Motor neuron (in vitro differentiated cells): ENCODE measurements at regions not wholly inside any gene's neighbourhood (a gene's known extent, or its start where the extent isn't known, plus 50 kb on each side); places are given as distances from the start of the nearest gene placed in this dataset.
A peak's percentile ranks its signal among the peaks of the same experiment; 100 is the strongest.

Experiments used
- ATAC-seq, 8 experiments: fragments of 200-7000 bp; cut with Tn5 transposase; replicated peaks in 6 of 8; 2 replicates each; pipeline ENCODE4 v1.8.0; 2021; ENCODE audit warnings: mild to moderate bottlenecking in 8 of 8, moderate library complexity in 8 of 8
- H3K27ac ChIP-seq, 2 donors: fragments of 250-450 bp; sonication (Bioruptor Pico); 2 replicates each; pipeline ENCODE4 v1.9.0; 2021; ENCODE audit warnings: antibody characterized with exemption in 2 of 2, mild to moderate bottlenecking in 2 of 2, moderate library complexity in 1 of 2
- H3K4me1 ChIP-seq, 2 donors: fragments of 250-450 bp; sonication (Bioruptor Pico); replicated peaks in 1 of 2; 2 replicates each; pipeline ENCODE4 v1.6.1; 2021; ENCODE audit warnings: antibody characterized with exemption in 2 of 2, mild to moderate bottlenecking in 2 of 2, moderate library complexity in 1 of 2
- H3K4me3 ChIP-seq, 5 donors: fragments of 250-450 bp; sonication (Bioruptor Pico); 2 replicates each; pipeline ENCODE4 v1.9.0; 2021; ENCODE audit warnings: antibody characterized with exemption in 5 of 5, mild to moderate bottlenecking in 5 of 5, moderate library complexity in 4 of 5
- WGBS, 10 experiments: fragments of 450-650 bp; shearing (Covaris generic); methylation state at CpG; one replicate each; pipeline ENCODE4 v1.0.0; 2022; 5-methylcytosine and 5-hydroxymethylcytosine counted together
- in situ Hi-C, 9 experiments: fragments of 400-800 bp; cut with MboI; loops; one replicate each; pipeline ENCODE4 v1.15.0; 2021; ENCODE audit warnings: low sequenced_read_pairs in 9 of 9, low pct_unique_long_range_greater_than_20kb in 2 of 9; ENCODE audit not compliant: unreplicated experiment in 9 of 9

GRCh38 chr20:59441860-59442810, 141.7 kb downstream of the EDN3 start:
- H3K4me3 ChIP-seq: no peak overlapping the region
- H3K4me1 ChIP-seq: peaks cover 19 to 27% of the 10 kb centered on the region in 2 donors
- WGBS, 10 experiments: 24 to 77% (median 69%) methylated on average over 3 to 8 of the region's 12 CpGs; no CpG with 5 or more reads in 3 of the 10 experiments
- ATAC-seq: no peak
- in situ Hi-C loops: no loop called here
- H3K27ac ChIP-seq: no peak overlapping the region

- H3K4me1 ChIP-seq: peaks cover 21 to 22% of the 10 kb centered on the region in 2 donors
- ATAC-seq: no peak
- no peak overlapping the region for H3K4me3 ChIP-seq
- H3K27ac ChIP-seq: no peak overlapping the region
- 0 to 100% (median 13%) methylated on average over 1 of the region's 1 CpG; no CpG with 5 or more reads in 3 of the 10 experiments for whole genome bisulfite sequencing, 10 experiments
- in situ Hi-C loops: no loop called here
Observed at GRCh38 chr20:59443550-59443949, 143.1 kb downstream of the EDN3 start.

GRCh38 chr20:59446376-59446775, 146.0 kb downstream of the EDN3 start:
- Histone ChIP-seq H3K4me3 (no peak overlapping the region), H3K27ac (no peak overlapping the region), H3K4me1 (peaks cover 21 to 22% of the 10 kb centered on the region in 2 donors)
- in situ Hi-C loops: no loop called here
- WGBS, 10 experiments: 9 to 100% (median 63%) methylated on average over 1 to 4 of the region's 4 CpGs; no CpG with 5 or more reads in 1 of the 10 experiments
- ATAC-seq: peak in 5 of 8 experiments; percentile 58 to 88 (median 78)

GRCh38 chr20:59448196-59448595, 147.8 kb downstream of the EDN3 start:
- H3K4me3 ChIP-seq: no peak overlapping the region
- WGBS, 10 experiments: 0 to 100% (median 84%) methylated on average over 1 to 4 of the region's 4 CpGs; no CpG with 5 or more reads in 1 of the 10 experiments
- in situ Hi-C loops: no loop called here
- no peak for ATAC-seq
- H3K4me1 ChIP-seq: peaks cover 12 to 14% of the 10 kb centered on the region in 2 donors
- no peak overlapping the region for H3K27ac ChIP-seq

DNA sequence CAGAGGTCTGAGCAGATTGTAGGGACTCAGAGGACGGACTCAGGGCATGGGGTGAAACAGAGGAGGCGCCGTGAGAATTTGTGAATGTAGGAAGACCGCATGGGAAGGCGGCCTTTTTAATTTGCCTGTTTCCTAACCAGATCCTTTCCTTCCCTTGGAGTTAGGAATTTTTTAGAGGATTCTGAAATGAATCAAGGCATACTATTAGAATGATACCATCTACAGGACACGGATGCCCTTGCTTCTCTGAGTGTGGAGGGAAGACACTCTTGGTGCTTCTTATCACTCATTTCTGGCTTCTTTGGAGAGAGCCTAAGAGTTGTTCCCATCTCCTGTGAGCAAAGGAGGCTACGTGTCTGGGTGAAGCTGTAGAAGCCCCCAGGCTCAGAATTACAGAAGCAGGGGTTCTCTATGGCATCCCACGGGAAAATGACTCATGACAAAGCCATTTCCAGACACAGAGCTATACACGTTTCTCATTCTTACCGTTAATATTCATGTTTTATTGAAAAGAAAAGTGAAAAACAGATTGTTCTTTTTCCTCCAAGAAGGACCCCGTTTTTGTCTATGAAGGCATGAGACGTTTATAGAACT, 148.5 kb downstream of the EDN3 start:
- in situ Hi-C loops: no loop called here
- Histone ChIP-seq H3K4me1 (peaks cover 12 to 18% of the 10 kb centered on the region in 2 donors), H3K4me3 (no peak overlapping the region), H3K27ac (no peak overlapping the region)
- 0 to 100% (median 69%) methylated on average over 1 to 11 of the region's 12 CpGs for WGBS, 10 experiments
- no peak for ATAC-seq

DNA sequence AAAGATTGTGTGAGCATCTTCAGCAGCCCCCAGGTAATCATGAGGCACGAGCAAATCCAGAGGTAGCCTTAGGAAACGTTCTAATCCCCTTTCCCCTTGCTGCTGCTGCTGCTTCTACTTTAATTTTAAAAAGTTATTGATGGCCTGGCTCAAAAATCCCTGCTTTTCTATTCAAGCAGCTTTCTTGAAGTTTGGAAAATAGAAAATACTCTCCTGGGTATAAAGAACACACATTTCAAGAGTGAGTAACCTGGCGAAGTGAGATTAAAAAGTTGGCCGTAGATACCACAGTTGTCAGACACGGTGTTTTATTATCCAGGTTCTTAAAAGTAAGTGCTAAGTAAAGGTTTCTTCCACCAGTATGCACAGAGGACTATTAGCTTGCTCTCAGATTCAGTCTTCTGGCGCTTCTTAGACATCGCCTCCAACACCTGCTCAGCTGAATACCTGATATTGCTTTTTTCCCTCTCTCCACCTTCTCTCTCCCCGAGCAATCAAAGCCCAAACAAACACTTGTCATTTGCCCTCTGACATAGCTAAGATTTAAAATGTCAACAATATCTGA, 150.7 kb downstream of the EDN3 start:
- H3K27ac ChIP-seq: no peak overlapping the region
- peaks cover 10 to 16% of the 10 kb centered on the region in 2 donors for H3K4me1 ChIP-seq
- WGBS, 10 experiments: 25 to 95% (median 82%) methylated on average over 2 to 8 of the region's 8 CpGs; no CpG with 5 or more reads in 2 of the 10 experiments
- in situ Hi-C loops: loop anchor here in 8 of 9 experiments (25.0 kb wide), 2 partner anchors 589 to 1214 kb away; partner anchors contain the start of genes GNAS (in 7 of the 8), GNAS-AS1 (in 7 of the 8) and ANKRD60 (in 1 of the 8)
- ATAC-seq: no peak
- H3K4me3 ChIP-seq: no peak overlapping the region

DNA sequence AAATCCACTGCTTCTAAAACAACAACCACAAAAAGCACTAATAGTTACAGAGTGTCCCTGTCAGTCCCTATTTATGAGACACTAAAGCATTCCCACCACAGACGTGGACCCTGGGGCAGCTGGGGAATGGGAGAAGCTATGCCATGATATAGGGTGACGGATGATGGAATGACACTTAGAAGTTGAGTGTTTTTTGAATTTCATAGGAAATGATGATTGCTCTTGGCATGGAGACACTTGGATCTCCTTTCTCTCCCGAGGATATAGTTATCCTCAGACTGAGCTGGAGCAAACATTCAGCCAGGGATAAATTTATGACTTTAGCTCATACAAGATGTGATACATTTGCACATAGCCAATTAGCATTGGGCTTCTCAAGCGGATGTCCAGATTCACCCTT, 151.2 kb downstream of the EDN3 start:
- Histone ChIP-seq H3K4me1 (peaks cover 5 to 13% of the 10 kb centered on the region in 2 donors), H3K4me3 (no peak overlapping the region), H3K27ac (no peak overlapping the region)
- in situ Hi-C loops: loop anchor here in 8 of 9 experiments (25.0 kb wide), 2 partner anchors 589 to 1214 kb away; partner anchors contain the start of genes GNAS (in 7 of the 8), GNAS-AS1 (in 7 of the 8) and ANKRD60 (in 1 of the 8)
- 17 to 100% (median 76%) methylated on average over 1 to 4 of the region's 4 CpGs; no CpG with 5 or more reads in 2 of the 10 experiments for WGBS, 10 experiments
- no peak for ATAC-seq

DNA sequence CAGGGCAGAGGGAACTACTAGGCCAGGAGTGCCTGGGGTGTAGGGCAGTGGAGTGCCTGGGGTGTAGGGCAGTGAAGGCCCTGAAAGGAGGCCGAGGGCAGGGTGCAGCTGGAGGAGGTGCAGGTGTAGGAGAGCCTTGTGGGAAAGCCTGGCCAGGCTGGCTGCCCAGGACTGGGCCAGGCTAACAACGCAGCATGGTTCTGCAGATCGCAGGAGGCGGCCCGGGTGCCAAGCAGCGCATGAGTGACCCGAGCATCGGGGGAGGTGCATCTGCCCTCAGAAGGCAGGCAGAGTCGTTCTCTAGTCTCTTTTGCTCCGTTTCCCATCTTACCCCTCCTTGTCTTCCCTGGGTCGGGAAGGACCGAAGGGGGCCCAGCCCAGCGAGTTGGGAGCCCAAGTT, 151.5 kb upstream of the PHACTR3 start:
- 8 to 100% (median 83%) methylated on average over 1 to 5 of the region's 13 CpGs; no CpG with 5 or more reads in 3 of the 10 experiments for WGBS, 10 experiments
- in situ Hi-C loops: loop anchor here in 8 of 9 experiments (25.0 kb wide), 2 partner anchors 591 to 1216 kb away; partner anchors contain the start of genes GNAS (in 7 of the 8), GNAS-AS1 (in 7 of the 8) and ANKRD60 (in 1 of the 8)
- Histone ChIP-seq H3K4me3 (no peak overlapping the region), H3K4me1 (peaks cover 0 to 9% of the 10 kb centered on the region in 2 donors), H3K27ac (no peak overlapping the region)
- no peak for ATAC-seq

DNA sequence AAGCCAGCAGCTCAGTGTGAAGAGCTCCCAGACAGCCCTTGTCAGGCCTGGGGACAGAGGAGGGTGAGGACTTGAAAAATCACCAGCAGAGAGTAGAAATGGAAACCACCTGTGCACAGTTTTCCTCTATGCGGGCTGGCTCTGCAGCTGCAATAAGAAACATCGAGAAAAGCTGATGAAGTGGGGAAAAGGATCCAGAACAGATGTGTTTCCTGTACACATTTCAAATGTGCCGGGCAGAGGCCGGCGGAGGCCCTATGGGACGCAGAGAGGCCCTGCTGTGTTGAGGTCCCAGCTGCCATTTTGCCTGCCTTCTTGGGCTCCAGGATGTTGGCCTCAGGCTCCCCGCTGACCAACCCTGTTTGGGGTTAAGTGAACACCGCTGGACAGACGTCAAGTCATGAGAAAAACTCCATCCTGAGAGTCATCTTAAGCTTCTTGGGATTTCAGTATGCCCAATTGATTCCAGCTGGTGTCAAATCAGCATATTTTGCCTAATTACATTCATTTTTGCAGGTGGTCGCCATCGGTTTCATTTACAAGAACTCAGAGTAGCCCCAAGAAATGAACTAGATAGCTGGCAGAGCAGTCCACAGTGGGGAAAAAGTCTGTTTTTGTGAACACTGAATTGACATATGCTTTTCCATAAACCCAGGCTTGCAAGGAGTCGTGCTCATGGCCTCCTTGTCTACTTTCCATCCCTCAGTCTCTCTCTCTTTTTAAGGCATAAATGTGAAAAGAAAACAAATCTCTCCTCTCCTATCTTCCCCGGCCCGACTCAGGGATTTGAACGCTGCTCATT, 150.4 kb upstream of the PHACTR3 start:
- H3K4me1 ChIP-seq: peaks cover 0 to 9% of the 10 kb centered on the region in 2 donors
- 10 to 92% (median 78%) methylated on average over 1 to 15 of the region's 15 CpGs for WGBS, 10 experiments
- peak in 1 of 8 experiments; percentile 49 for ATAC-seq
- in situ Hi-C loops: loop anchor here in 8 of 9 experiments (25.0 kb wide), 2 partner anchors 592 to 1217 kb away; partner anchors contain the start of genes GNAS (in 7 of the 8), GNAS-AS1 (in 7 of the 8) and ANKRD60 (in 1 of the 8)
- no peak overlapping the region for H3K27ac ChIP-seq
- no peak overlapping the region for H3K4me3 ChIP-seq

GRCh38 chr20:59455402-59456341, 148.7 kb upstream of the PHACTR3 start:
- H3K27ac ChIP-seq: no peak overlapping the region
- H3K4me3 ChIP-seq: no peak overlapping the region
- peaks cover 0 to 9% of the 10 kb centered on the region in 2 donors for H3K4me1 ChIP-seq
- in situ Hi-C loops: loop anchor here in 8 of 9 experiments (25.0 kb wide), 2 partner anchors 593 to 1218 kb away; partner anchors contain the start of genes GNAS (in 7 of the 8), GNAS-AS1 (in 7 of the 8) and ANKRD60 (in 1 of the 8)
- WGBS, 10 experiments: 0 to 34% (median 14%) methylated on average over 1 to 4 of the region's 8 CpGs; no CpG with 5 or more reads in 3 of the 10 experiments
- peak; percentile 43 to 78 (median 54) for ATAC-seq
